K562 (cell line): ENCODE measurements at regions not wholly inside any gene's neighbourhood (a gene's known extent, or its start where the extent isn't known, plus 50 kb on each side); places are given as distances from the start of the nearest gene placed in this dataset.

ENCODE experiments used
- ATAC-seq: fragments of 200-7000 bp; cut with Tn5 transposase; 3 replicates; pipeline ENCODE4 v1.9.1; 2020; ENCODE audit warnings: moderate library complexity
- BruUV-seq: library from RNA; stranded (reverse); fragments of 400-500 nt; replicated peaks from 2 replicates; lab custom pipeline; 2021; lab: Mats Ljungman, UMichigan
- CTCF ChIA-PET: fragments of 300-600 bp; formaldehyde crosslinking; extraction: SDS; loops from one replicate; lab custom pipeline; 2021; ENCODE audit warnings: low intra/inter-chr PET ratio; lab: Yijun Ruan, JAX
- POLR2A ChIA-PET: fragments of 300-600, 350-650 bp; sonication (Branson Sonifier 250); formaldehyde crosslinking; extraction: SDS; loops from one replicate; lab custom pipeline; 2021; ENCODE audit warnings: antibody characterized with exemption, inconsistent platforms; lab: Yijun Ruan, JAX
- DNase-seq, 4 experiments: peaks; one replicate each; pipeline versions ENCODE4 v3.0.0 to v3.0.0-alpha.2; 2011 to 2018; ENCODE audit warnings: low spot score in 3 of 4, mixed read lengths in 3 of 4; ENCODE audit errors: extremely low read depth in 1 of 4
- FAIRE-seq: peaks from 2 replicates; lab custom pipeline; 2011; peaks lifted over from hg19 to GRCh38; lab: Jason Lieb, UNC
- H2AFZ ChIP-seq: 2 replicates; pipeline ENCODE4 v1.6.0; 2011; ENCODE audit warnings: low read depth, low read length, control low read depth, inconsistent platforms
- H3K27ac ChIP-seq: fragments of 200-600 bp; 3 replicates; pipeline ENCODE4 v1.8.0; 2011; ENCODE audit warnings: low read depth, mild to moderate bottlenecking, control low read depth, inconsistent platforms, low read length, moderate library complexity, mixed read lengths; ENCODE audit errors: extremely low read depth
- H3K27me3 ChIP-seq, 2 experiments: fragments of 300-600 bp in 1 of 2; 2 replicates in 1 of 2; 3 replicates in 1 of 2; pipeline versions ENCODE4 v1.6.0 to v1.8.0; 2011; ENCODE audit warnings: inconsistent platforms in 2 of 2, low read length in 2 of 2, mild to moderate bottlenecking in 1 of 2, mixed read lengths in 1 of 2, moderate library complexity in 1 of 2; ENCODE audit not compliant: control insufficient read depth in 2 of 2, insufficient read depth in 2 of 2
- H3K36me3 ChIP-seq: fragments of 300-600 bp; 3 replicates; pipeline ENCODE4 v1.8.0; 2011; ENCODE audit warnings: mild to moderate bottlenecking, low read length, inconsistent platforms; ENCODE audit not compliant: control insufficient read depth, insufficient read depth
- H3K4me1 ChIP-seq, 2 experiments: fragments of 200-600 bp in 1 of 2; replicated peaks in 1 of 2; 2 replicates in 1 of 2; 3 replicates in 1 of 2; pipeline versions ENCODE4 v1.5.1 to v1.8.0; 2011; ENCODE audit warnings: inconsistent platforms in 2 of 2, low read length in 2 of 2, mild to moderate bottlenecking in 1 of 2, mixed read lengths in 1 of 2, moderate library complexity in 1 of 2; ENCODE audit not compliant: control insufficient read depth in 2 of 2, insufficient read depth in 2 of 2
- H3K4me2 ChIP-seq: 2 replicates; pipeline ENCODE4 v1.6.1; 2011; ENCODE audit warnings: low read length, control low read depth, inconsistent platforms, mixed read lengths; ENCODE audit not compliant: insufficient read depth
- H3K4me3 ChIP-seq: fragments of 200-600 bp; sonication (generic), shearing (Covaris generic); 2 replicates; pipeline ENCODE4 v1.5.1; 2016; ENCODE audit warnings: control low read depth, inconsistent platforms
- H3K79me2 ChIP-seq: fragments of 200-600 bp; 3 replicates; pipeline ENCODE4 v1.8.0; 2011; ENCODE audit warnings: low read length, inconsistent platforms; ENCODE audit not compliant: control insufficient read depth, insufficient read depth
- H3K9ac ChIP-seq, 2 experiments: 2 replicates each; pipeline versions ENCODE4 v1.6.0 to v1.6.1; 2011; ENCODE audit warnings: low read depth in 2 of 2, low read length in 2 of 2, control low read depth in 1 of 2, inconsistent platforms in 1 of 2, mild to moderate bottlenecking in 1 of 2, mixed read lengths in 1 of 2; ENCODE audit not compliant: insufficient read depth in 1 of 2
- H3K9me1 ChIP-seq: one replicate; pipeline ENCODE4 v1.6.0; 2011; ENCODE audit warnings: inconsistent platforms, mild to moderate bottlenecking, low read length, moderate library complexity; ENCODE audit not compliant: control insufficient read depth, insufficient read depth
- H3K9me3 ChIP-seq: replicated peaks from 2 replicates; pipeline ENCODE4 v1.5.1; 2011; ENCODE audit warnings: low read depth, low read length, inconsistent platforms; ENCODE audit not compliant: control insufficient read depth, insufficient read depth
- H4K20me1 ChIP-seq: replicated peaks from 2 replicates; pipeline ENCODE4 v1.6.1; 2011; ENCODE audit warnings: low read length, inconsistent platforms, mixed read lengths; ENCODE audit not compliant: control insufficient read depth, insufficient read depth
- CBX2 ChIP-seq: fragments of 200-600 bp; sonication (generic); IDR thresholded peaks from one replicate; pipeline ENCODE4 v1.6.1; 2012; ENCODE audit warnings: mild to moderate bottlenecking, low read length, inconsistent platforms; ENCODE audit not compliant: insufficient read depth, poor library complexity, severe bottlenecking
- CHD2 ChIP-seq: IDR thresholded peaks from 2 replicates; pipeline ENCODE4 v1.6.1; 2011; ENCODE audit warnings: low read depth, low read length
- HMGN3 ChIP-seq: IDR thresholded peaks from 2 replicates; pipeline ENCODE4 v1.6.1; 2011; ENCODE audit warnings: borderline replicate concordance, low read depth, mild to moderate bottlenecking, mixed read lengths, low read length; ENCODE audit not compliant: insufficient read length; ENCODE audit errors: extremely low read depth
- MED1 ChIP-seq: sonication (generic); formaldehyde crosslinking; IDR thresholded peaks from 2 replicates; pipeline ENCODE4 v1.8.1; 2023; ENCODE audit warnings: missing genetic modification reagents, borderline replicate concordance
- RBM22 ChIP-seq: fragments of 200-400 bp; formaldehyde crosslinking; IDR thresholded peaks from 2 replicates; pipeline ENCODE4 v1.6.1; 2018; ENCODE audit warnings: low read length, low read depth; ENCODE audit not compliant: poor library complexity, severe bottlenecking
- WGBS: fragments of 100-300 bp; shearing (Covaris generic); methylation state at CpG from one replicate; pipeline ENCODE4 v1.1.6; 2016; ENCODE audit warnings: low coverage, mixed read lengths; ENCODE audit not compliant: insufficient coverage; ENCODE audit errors: missing lambda C conversion rate; 5-methylcytosine and 5-hydroxymethylcytosine counted together
- in situ Hi-C: fragments of 300-500 bp; cut with MboI; formaldehyde crosslinking; loops from 4 replicates; pipeline ENCODE4 v1.15.0; 2018; ENCODE audit warnings: inconsistent platforms, mixed read lengths
- intact Hi-C: fragments of 100-400 bp; cut with micrococcal nuclease; formaldehyde crosslinking; loops from 2 replicates; pipeline ENCODE4 v1.14.2; 2022
- TF ChIP-seq, protein P1 (sequence below): sonication (generic); formaldehyde crosslinking; IDR thresholded peaks from 2 replicates; pipeline ENCODE4 v1.8.0; 2023; ENCODE audit warnings: mild to moderate bottlenecking, missing genetic modification reagents

DNA sequence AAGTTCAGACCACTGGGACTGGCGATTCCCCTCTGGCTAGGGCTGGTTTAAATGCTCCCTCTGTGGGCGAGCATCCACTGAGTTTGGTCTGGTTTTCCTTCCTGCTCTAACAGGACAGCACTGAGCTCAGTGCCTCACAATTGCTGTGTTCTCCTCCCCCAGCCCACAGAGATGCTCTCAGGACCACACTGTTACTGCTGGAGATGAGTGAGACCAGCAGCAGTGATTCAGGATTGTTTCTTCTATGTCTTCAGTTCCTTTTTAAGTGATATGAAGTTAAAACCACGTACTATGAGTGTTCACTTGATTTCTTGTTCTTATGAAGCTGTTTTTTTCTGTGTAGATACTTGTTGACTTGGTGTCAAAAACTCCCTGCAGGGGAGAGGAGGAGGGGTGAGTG lies 180.4 kb upstream of the COL8A1 start:
- Histone ChIP-seq H3K27me3 (no peaks in the 10 kb centered on the region), H3K4me1 (no peaks in the 10 kb centered on the region), H4K20me1 (no peaks in the 10 kb centered on the region), H2AFZ (no peak overlapping the region), H3K36me3 (no peaks in the 10 kb centered on the region), H3K27ac (no peak overlapping the region), H3K4me2 (no peak overlapping the region), H3K9me3 (no peaks in the 10 kb centered on the region), H3K9me1 (no peaks in the 10 kb centered on the region), H3K79me2 (no peaks in the 10 kb centered on the region), H3K9ac (no peak overlapping the region), H3K4me3 (no peak overlapping the region)
- in situ Hi-C loops, result no loop called here
- CTCF ChIA-PET, result no interaction called here
- TF ChIP-seq CBX2, result no peak
- TF ChIP-seq CHD2, result no peak
- no peak for TF ChIP-seq MED1 (CRISPR knock-in tag)
- TF ChIP-seq, protein P1, sequence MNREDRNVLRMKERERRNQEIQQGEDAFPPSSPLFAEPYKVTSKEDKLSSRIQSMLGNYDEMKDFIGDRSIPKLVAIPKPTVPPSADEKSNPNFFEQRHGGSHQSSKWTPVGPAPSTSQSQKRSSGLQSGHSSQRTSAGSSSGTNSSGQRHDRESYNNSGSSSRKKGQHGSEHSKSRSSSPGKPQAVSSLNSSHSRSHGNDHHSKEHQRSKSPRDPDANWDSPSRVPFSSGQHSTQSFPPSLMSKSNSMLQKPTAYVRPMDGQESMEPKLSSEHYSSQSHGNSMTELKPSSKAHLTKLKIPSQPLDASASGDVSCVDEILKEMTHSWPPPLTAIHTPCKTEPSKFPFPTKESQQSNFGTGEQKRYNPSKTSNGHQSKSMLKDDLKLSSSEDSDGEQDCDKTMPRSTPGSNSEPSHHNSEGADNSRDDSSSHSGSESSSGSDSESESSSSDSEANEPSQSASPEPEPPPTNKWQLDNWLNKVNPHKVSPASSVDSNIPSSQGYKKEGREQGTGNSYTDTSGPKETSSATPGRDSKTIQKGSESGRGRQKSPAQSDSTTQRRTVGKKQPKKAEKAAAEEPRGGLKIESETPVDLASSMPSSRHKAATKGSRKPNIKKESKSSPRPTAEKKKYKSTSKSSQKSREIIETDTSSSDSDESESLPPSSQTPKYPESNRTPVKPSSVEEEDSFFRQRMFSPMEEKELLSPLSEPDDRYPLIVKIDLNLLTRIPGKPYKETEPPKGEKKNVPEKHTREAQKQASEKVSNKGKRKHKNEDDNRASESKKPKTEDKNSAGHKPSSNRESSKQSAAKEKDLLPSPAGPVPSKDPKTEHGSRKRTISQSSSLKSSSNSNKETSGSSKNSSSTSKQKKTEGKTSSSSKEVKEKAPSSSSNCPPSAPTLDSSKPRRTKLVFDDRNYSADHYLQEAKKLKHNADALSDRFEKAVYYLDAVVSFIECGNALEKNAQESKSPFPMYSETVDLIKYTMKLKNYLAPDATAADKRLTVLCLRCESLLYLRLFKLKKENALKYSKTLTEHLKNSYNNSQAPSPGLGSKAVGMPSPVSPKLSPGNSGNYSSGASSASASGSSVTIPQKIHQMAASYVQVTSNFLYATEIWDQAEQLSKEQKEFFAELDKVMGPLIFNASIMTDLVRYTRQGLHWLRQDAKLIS (CRISPR knock-in tag), result no peak
- TF ChIP-seq RBM22, result no peak
- TF ChIP-seq HMGN3, result no peak
- ATAC-seq, result no peak
- DNase-seq, result no peak
- no TSS peak for BruUV-seq
- intact Hi-C loops, result no loop called here
- 0% methylated on average over 3 of the region's 3 CpGs for WGBS
- POLR2A ChIA-PET, result no interaction called here
- FAIRE-seq, result no peak
